GM12878 (cell line): ENCODE measurements at regions not wholly inside any gene's neighbourhood (a gene's known extent, or its start where the extent isn't known, plus 50 kb on each side); places are given as distances from the start of the nearest gene placed in this dataset.

Experiments used
- ATAC-seq: fragments of 200-7000 bp; cut with Tn5 transposase; 3 replicates; pipeline ENCODE4 v1.9.1; 2020; ENCODE audit warnings: mild to moderate bottlenecking, moderate library complexity
- BruUV-seq: library from RNA; stranded (reverse); fragments of 400-500 nt; replicated peaks from 2 replicates; lab custom pipeline; 2021; lab: Mats Ljungman, UMichigan
- CTCF ChIA-PET: fragments of 300-600 bp; sonication (Branson Sonifier 250); formaldehyde crosslinking; extraction: SDS; loops from one replicate; lab custom pipeline; 2021; ENCODE audit warnings: inconsistent platforms; lab: Yijun Ruan, JAX
- POLR2A ChIA-PET: fragments of 350-600 bp; formaldehyde crosslinking; extraction: SDS; loops from one replicate; lab custom pipeline; 2021; ENCODE audit warnings: inconsistent platforms; lab: Charles Lee
- RAD21 ChIA-PET: fragments of 300-600 bp; sonication (Branson Sonifier 250); formaldehyde crosslinking; loops from one replicate; lab custom pipeline; 2023; ENCODE audit warnings: antibody characterized with exemption; ENCODE audit not compliant: unreplicated experiment; lab: Charles Lee
- SMC1A ChIA-PET: fragments of 300-600 bp; sonication (Branson Sonifier 250); formaldehyde crosslinking; loops from one replicate; lab custom pipeline; 2023; ENCODE audit not compliant: unreplicated experiment, uncharacterized antibody; lab: Charles Lee
- DNase-seq: peaks from one replicate; pipeline ENCODE4 v3.0.0-alpha.2; 2011; ENCODE audit warnings: low read depth, low spot score
- FAIRE-seq: peaks from 3 replicates; lab custom pipeline; 2011; peaks lifted over from hg19 to GRCh38; lab: Jason Lieb, UNC
- H2AFZ ChIP-seq: 2 replicates; pipeline ENCODE4 v1.6.0; 2011; ENCODE audit warnings: low read depth, low read length, control low read depth; ENCODE audit not compliant: control insufficient read depth
- H3K27ac ChIP-seq: 2 replicates; pipeline ENCODE4 v1.5.1; 2011; ENCODE audit warnings: control low read depth; ENCODE audit not compliant: control insufficient read depth, insufficient read depth
- H3K27me3 ChIP-seq, 2 experiments: replicated peaks in 1 of 2; 2 replicates each; pipeline versions ENCODE4 v1.6.0 to v1.6.1; 2011; ENCODE audit warnings: low read length in 1 of 2; ENCODE audit not compliant: control insufficient read depth in 2 of 2, insufficient read depth in 2 of 2
- H3K36me3 ChIP-seq, 2 experiments: 2 replicates each; pipeline ENCODE4 v1.5.1; 2011; ENCODE audit warnings: low read length in 1 of 2; ENCODE audit not compliant: control insufficient read depth in 2 of 2, insufficient read depth in 2 of 2
- H3K4me1 ChIP-seq: 2 replicates; pipeline ENCODE4 v1.6.1; 2011; ENCODE audit warnings: mild to moderate bottlenecking, low read length, moderate library complexity, mixed read lengths; ENCODE audit not compliant: control insufficient read depth, insufficient read depth
- H3K4me2 ChIP-seq: 2 replicates; pipeline ENCODE4 v1.6.0; 2011; ENCODE audit warnings: control low read depth; ENCODE audit not compliant: control insufficient read depth, insufficient read depth
- H3K4me3 ChIP-seq: fragments of 200-600 bp; sonication (generic); 2 replicates; pipeline ENCODE4 v1.5.1; 2016
- H3K79me2 ChIP-seq: 2 replicates; pipeline ENCODE4 v1.6.0; 2011; ENCODE audit warnings: low read length; ENCODE audit not compliant: control insufficient read depth, insufficient read depth
- H3K9ac ChIP-seq: 2 replicates; pipeline ENCODE4 v1.8.0; 2011; ENCODE audit warnings: low read length, control low read depth, mixed read lengths; ENCODE audit not compliant: control insufficient read depth, insufficient read depth
- H3K9me3 ChIP-seq: replicated peaks from 3 replicates; pipeline ENCODE4 v1.5.1; 2011; ENCODE audit warnings: mild to moderate bottlenecking, low read length; ENCODE audit not compliant: control insufficient read depth, insufficient read depth
- H4K20me1 ChIP-seq: 2 replicates; pipeline ENCODE4 v1.6.0; 2011; ENCODE audit not compliant: control insufficient read depth, insufficient read depth
- ATF7 ChIP-seq: fragments of 450-650 bp; IDR thresholded peaks from 2 replicates; pipeline ENCODE4 v1.6.1; 2016; ENCODE audit warnings: low read depth, mild to moderate bottlenecking
- BACH1 ChIP-seq: fragments of 450-650 bp; IDR thresholded peaks from 2 replicates; pipeline ENCODE4 v1.6.1; 2017; ENCODE audit warnings: mild to moderate bottlenecking, borderline replicate concordance
- BCL11A ChIP-seq: IDR thresholded peaks from 2 replicates; pipeline ENCODE4 v1.6.1; 2011; ENCODE audit warnings: low read depth, low read length
- MLLT1 ChIP-seq: fragments of 450-650 bp; IDR thresholded peaks from 2 replicates; pipeline ENCODE4 v1.6.1; 2016; ENCODE audit warnings: mild to moderate bottlenecking
- ZBTB11 ChIP-seq: fragments of 450-650 bp; formaldehyde crosslinking; IDR thresholded peaks from 2 replicates; pipeline ENCODE4 v1.5.0; 2022; ENCODE audit warnings: mild to moderate bottlenecking, missing genetic modification characterization
- WGBS: methylation state at CpG from one replicate; pipeline ENCODE4 v1.1.6; 2016; ENCODE audit warnings: low lambda C conversion rate; ENCODE audit not compliant: insufficient replicate concordance, insufficient coverage; ENCODE audit errors: missing lambda C conversion rate; 5-methylcytosine and 5-hydroxymethylcytosine counted together
- in situ Hi-C: fragments of 300-500 bp; cut with MboI; formaldehyde crosslinking; loops from 9 replicates; pipeline ENCODE4 v1.14.3; 2018; ENCODE audit warnings: mixed read lengths
- intact Hi-C: fragments of 100-400 bp; cut with micrococcal nuclease; formaldehyde crosslinking; loops from one replicate; pipeline ENCODE4 v1.14.2; 2022; ENCODE audit not compliant: unreplicated experiment

DNA sequence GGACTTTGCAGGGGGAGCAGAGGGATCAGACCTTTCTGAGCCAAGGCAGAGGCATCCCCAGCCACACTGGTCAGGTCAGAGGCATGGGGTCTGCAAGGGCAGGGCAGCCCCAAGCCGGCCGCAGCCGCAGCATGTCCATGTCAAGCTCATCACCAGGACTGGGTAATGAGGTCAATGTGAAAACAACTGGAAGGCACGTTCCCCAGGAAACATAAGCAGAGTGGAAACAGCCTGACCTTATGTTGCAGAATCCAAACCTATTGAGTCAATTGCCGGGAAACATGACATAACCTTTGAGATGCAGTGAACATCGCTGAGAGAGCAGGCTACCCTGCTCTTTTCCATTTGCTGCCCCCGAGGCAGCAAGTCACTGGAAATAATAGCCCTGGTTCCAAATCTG is 315.1 kb upstream of the IGF1R start:
- no peak overlapping the region for H2AFZ ChIP-seq
- ChIA-PET SMC1A (interaction anchor here (0.6 to 1.0 kb wide), 2 partner anchors 20 to 1381 kb away, joined by 3 to 4 read pairs; no protein-coding TSS in a partner anchor), RAD21 (no interaction called here), POLR2A (no interaction called here), CTCF (interaction anchor here (1.1 to 1.4 kb wide), 2 partner anchors 11 to 21 kb away, joined by 3 to 5 read pairs; no protein-coding TSS in a partner anchor)
- no peaks in the 10 kb centered on the region; a peak in 1 of 4 replicates for H3K27me3 ChIP-seq
- ATAC-seq (no peak), FAIRE-seq (no peak), DNase-seq (no peak)
- no peak overlapping the region for H3K4me3 ChIP-seq
- H4K20me1 ChIP-seq = no peaks in the 10 kb centered on the region
- WGBS = 35% methylated on average over 7 of the region's 7 CpGs
- no peak overlapping the region for H3K9ac ChIP-seq
- H3K27ac ChIP-seq = no peak overlapping the region
- TF ChIP-seq BCL11A (no peak), BACH1 (no peak), MLLT1 (no peak)
- BruUV-seq = no TSS peak
- in situ Hi-C loops = no loop called here
- no peaks in the 10 kb centered on the region for H3K4me1 ChIP-seq
- H3K79me2 ChIP-seq = no peaks in the 10 kb centered on the region
- no peaks in the 10 kb centered on the region for H3K9me3 ChIP-seq
- H3K36me3 ChIP-seq = no peaks in the 10 kb centered on the region
- H3K4me2 ChIP-seq = no peak overlapping the region
- intact Hi-C loops = no loop called here

DNA sequence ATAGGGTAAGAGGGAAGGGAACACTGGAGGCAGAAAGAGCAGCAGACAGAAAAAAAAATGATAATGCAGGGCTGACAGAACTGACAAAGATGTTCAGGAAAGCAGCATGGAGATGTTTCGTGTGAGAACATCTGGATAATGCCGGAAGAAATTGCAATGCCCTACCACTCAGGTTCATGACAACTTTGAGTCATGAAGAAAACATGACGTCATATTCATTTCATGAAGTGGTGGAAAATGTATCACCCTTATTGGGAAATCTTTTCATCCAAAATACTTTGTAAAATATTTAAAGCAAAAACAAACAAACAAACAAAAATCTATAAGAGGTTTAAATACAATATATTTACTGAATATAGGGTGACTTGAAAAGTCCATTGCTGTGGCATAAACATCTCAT is 305.4 kb upstream of the IGF1R start:
- no TSS peak for BruUV-seq
- 16% methylated on average over 3 of the region's 3 CpGs for WGBS
- Histone ChIP-seq H3K4me1 (no peaks in the 10 kb centered on the region), H3K36me3 (no peaks in the 10 kb centered on the region), H2AFZ (no peak overlapping the region), H3K27ac (no peak overlapping the region), H4K20me1 (no peaks in the 10 kb centered on the region), H3K4me2 (no peak overlapping the region), H3K9me3 (no peaks in the 10 kb centered on the region), H3K79me2 (no peaks in the 10 kb centered on the region), H3K9ac (no peak overlapping the region), H3K4me3 (no peak overlapping the region), H3K27me3 (no peaks in the 10 kb centered on the region)
- intact Hi-C loops = no loop called here
- SMC1A ChIA-PET = no interaction called here
- in situ Hi-C loops = no loop called here
- no peak for DNase-seq
- ATAC-seq = no peak
- TF ChIP-seq ATF7 = peak; percentile 53; the same call in 1 of the 2 replicates
- TF ChIP-seq ZBTB11 (CRISPR knock-in tag) = no peak
- RAD21 ChIA-PET = no interaction called here
- POLR2A ChIA-PET = no interaction called here
- CTCF ChIA-PET = no interaction called here
- no peak for FAIRE-seq
